GM10248 (cell line): ENCODE measurements at regions not wholly inside any gene's neighbourhood (a gene's known extent, or its start where the extent isn't known, plus 50 kb on each side); places are given as distances from the start of the nearest gene placed in this dataset.
A peak's percentile ranks its signal among the peaks of the same experiment; 100 is the strongest.

ENCODE experiments used
- CTCF ChIA-PET: fragments of 300-600 bp; sonication (Branson Sonifier 250); formaldehyde crosslinking; extraction: SDS; loops from one replicate; lab custom pipeline; 2021; ENCODE audit warnings: antibody characterized with exemption; lab: Yijun Ruan, JAX
- POLR2A ChIA-PET: fragments of 350-650 bp; sonication (Branson Sonifier 250); formaldehyde crosslinking; extraction: SDS; loops from one replicate; lab custom pipeline; 2020; ENCODE audit warnings: antibody characterized with exemption; lab: Yijun Ruan, JAX
- DNase-seq: peaks from one replicate; pipeline ENCODE4 v3.0.0; 2012; ENCODE audit errors: extremely low spot score
- CTCF ChIP-seq: IDR thresholded peaks from 2 replicates; pipeline ENCODE4 v1.5.1; 2012; ENCODE audit warnings: mild to moderate bottlenecking, low read depth; ENCODE audit errors: extremely low read depth, missing control alignments, control extremely low read depth

- ChIA-PET CTCF (interaction anchor here (1.5 kb wide), 2 partner anchors 13 to 17 kb away, joined by 4 to 5 read pairs; no protein-coding TSS in a partner anchor), POLR2A (no interaction called here)
- no peak for TF ChIP-seq CTCF
- no peak for DNase-seq
Measured at GRCh38 chr6:144535630-144536029, 250.5 kb downstream of the UTRN start.

GRCh38 chr6:144536079-144536478 is 250.9 kb downstream of the UTRN start:
- ChIA-PET CTCF (interaction anchor here (0.7 kb wide), 1 partner anchor 8 kb away, joined by 3 read pairs; no protein-coding TSS in a partner anchor), POLR2A (no interaction called here)
- TF ChIP-seq CTCF: no peak
- DNase-seq: no peak

- no peak for TF ChIP-seq CTCF
- ChIA-PET CTCF (interaction anchor here (0.9 to 1.6 kb wide), 3 partner anchors 11 to 62 kb away, joined by 3 to 6 read pairs (median 3); no protein-coding TSS in a partner anchor), POLR2A (no interaction called here)
- DNase-seq: no peak
Measured at GRCh38 chr6:144543006-144543871, 258.1 kb downstream of the UTRN start.

DNA sequence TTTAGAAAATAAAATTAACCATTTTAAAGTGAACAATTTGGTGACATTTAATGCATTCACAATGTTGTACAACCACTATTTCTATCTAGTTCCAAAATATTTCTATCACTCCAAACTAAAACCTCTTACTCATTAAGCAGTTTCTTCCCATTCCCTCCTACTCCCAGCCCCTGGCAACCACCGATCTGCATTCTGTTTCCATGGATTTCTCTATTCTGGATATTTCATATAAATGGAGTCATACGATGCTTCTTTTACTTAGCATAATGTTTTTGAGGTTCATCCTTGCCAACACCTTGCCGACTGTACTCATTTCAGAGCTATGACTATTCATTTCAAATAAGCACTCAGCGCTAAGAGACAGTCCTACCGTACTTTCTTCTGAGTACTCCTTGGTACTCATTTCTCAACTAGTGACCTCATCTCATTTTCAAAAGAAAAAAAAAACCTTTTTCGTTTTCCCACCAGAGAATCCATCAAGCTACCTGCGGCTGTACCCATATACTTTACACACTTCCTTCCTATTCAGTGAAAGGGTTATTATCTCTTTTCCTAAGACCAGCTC is 259.2 kb downstream of the UTRN start:
- ChIA-PET CTCF (interaction anchor here (0.8 to 1.6 kb wide), 3 partner anchors 10 to 55 kb away, joined by 3 to 6 read pairs (median 3); no protein-coding TSS in a partner anchor), POLR2A (interaction anchor here (0.6 kb wide), 1 partner anchor 545 kb away, joined by 3 read pairs; no protein-coding TSS in a partner anchor)
- TF ChIP-seq CTCF: no peak
- peak; percentile 23 for DNase-seq

DNA sequence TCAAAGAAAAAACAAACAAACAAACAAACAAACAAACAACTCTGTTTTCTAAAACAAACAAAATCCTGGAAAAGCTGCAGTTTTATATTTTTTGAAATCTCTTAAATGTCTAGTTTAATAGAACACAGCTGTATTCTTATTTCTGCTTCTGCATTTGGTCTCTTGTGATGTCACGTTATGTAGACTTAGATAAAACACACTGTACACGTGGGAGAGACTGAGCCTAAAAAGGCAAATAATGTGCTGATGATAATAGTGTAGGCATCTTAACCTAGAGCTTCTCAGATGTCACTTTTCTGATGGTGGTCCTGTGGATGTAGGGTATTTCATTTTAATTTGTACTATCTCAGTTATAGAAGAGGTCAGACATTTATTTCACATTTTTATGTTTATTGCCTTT is 261.7 kb downstream of the UTRN start:
- POLR2A ChIA-PET: no interaction called here
- no peak for TF ChIP-seq CTCF
- no peak for DNase-seq
- CTCF ChIA-PET: interaction anchor here (1.1 kb wide), 1 partner anchor 21 kb away, joined by 3 read pairs; no protein-coding TSS in a partner anchor

DNA sequence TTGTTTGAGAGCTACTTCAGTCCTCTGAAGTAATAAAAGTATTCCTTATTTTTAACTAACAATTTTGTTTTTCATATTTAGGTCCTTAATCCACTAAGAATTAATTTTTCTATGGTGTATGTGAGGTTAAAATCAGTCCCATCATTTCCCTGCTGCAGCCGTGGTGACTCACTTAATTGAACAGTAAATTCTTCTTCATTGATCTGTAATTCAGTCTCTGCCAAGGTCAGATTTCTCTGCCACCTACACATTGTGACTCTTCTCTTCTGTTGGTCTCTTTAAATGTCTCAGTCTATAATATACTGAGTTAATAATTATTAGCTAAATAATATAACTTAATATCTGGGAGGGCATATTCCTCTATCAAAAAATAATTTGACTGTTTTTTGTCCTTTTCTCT is 262.3 kb downstream of the UTRN start:
- TF ChIP-seq CTCF: no peak
- ChIA-PET CTCF (interaction anchor here (1.1 kb wide), 1 partner anchor 21 kb away, joined by 3 read pairs; no protein-coding TSS in a partner anchor), POLR2A (no interaction called here)
- no peak for DNase-seq
